Renal cortical epithelial cell (primary cell): ENCODE measurements at regions not wholly inside any gene's neighbourhood (a gene's known extent, or its start where the extent isn't known, plus 50 kb on each side); places are given as distances from the start of the nearest gene placed in this dataset.
"Not testable (repeated sequence)": the region's sequence is repeated elsewhere in the genome, so short reads cannot be mapped to it uniquely, and the experiment has no call there.

Experiments used
- DNase-seq: peaks from one replicate; pipeline ENCODE4 v3.0.0-alpha.2; 2011; ENCODE audit warnings: low read depth

DNA sequence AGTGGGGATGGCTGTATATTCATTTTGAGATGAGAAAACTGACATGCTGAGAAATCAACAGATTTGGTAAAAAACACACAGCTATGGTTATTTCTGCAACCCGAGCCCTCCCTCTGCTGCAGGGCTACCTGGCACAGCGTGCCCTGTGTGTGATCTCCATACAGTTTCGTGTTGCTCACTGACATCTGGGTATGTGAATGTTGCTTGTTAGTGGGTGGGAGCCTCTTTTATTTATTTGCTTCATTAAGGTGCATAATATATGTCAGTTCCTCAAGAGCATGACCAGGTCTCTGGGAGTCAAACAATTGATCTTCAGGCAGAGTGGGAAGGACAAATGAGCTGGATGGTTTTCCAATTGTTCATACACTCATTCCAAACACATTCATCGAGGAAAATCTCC lies 139.1 kb upstream of the FHL2 start:
- DNase-seq = no peak

GRCh38 chr2:105537466-105537865 lies 138.6 kb upstream of the FHL2 start:
- no peak for DNase-seq

GRCh38 chr2:105536175-105536574 lies 137.3 kb upstream of the FHL2 start:
- DNase-seq = no peak

DNA sequence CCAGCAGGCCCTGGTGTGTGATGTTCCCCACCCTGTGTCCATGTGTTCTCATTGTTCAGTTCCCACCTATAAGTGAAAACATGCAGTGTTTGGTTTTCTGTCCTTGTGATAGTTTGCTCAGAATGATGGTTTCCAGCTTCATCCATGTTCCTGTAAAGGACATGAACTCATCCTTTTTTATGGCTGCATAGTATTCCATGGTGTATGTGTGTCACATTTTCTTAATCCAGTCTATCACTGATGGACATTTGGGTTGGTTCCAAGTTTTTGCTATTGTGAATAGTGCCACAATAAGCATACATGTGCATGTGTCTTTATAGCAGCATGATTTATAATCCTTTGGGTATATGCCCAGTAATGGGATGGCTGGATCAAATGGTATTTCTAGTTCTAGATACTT lies 130.4 kb upstream of the FHL2 start:
- not testable (repeated sequence) for DNase-seq

DNA sequence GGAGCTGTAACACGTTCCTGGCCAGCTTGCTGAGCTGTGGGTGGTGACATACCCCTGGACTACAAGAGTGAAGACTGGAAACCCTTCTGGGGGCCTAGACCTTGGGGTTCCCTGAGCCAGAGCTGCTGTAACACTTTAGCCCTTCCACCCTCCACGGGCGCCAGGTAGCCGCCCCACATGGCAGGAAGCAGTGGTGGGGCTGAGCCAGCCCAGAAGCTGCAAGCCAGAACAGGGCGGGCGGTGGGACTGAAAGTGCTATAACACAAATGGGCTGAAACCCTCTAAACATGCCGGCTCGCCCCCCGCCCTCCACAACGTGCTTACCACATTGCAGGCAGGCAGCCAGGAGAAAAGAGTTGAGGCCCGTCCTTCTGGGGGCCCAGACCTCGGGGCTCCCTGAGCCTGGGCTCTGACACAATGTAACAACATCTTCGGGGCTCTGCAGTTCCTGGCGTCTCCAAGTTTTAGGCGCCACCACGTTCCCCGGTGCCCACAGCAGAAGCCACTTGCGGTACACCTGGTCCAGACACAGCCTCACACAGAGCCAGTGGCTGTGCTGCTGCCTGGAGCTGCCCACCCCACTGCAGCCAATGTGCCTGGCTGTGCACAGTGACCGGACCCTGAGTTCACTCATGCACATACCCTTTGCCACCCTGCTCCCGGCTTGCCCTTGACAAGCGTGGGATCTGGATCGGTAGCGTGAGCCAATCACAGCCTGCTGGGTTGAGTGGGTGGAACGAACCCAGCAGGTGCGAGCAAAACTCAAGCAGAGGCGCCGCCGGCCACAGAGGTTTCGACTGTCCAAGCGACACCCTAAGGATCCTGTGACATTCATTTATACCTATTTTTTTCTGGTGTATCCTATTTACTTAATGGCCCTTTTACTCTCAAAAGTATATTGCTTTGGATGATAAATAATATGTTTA lies 127.4 kb upstream of the FHL2 start:
- no peak for DNase-seq

GRCh38 chr2:105525201-105525600 lies 126.3 kb upstream of the FHL2 start:
- DNase-seq = no peak

DNA sequence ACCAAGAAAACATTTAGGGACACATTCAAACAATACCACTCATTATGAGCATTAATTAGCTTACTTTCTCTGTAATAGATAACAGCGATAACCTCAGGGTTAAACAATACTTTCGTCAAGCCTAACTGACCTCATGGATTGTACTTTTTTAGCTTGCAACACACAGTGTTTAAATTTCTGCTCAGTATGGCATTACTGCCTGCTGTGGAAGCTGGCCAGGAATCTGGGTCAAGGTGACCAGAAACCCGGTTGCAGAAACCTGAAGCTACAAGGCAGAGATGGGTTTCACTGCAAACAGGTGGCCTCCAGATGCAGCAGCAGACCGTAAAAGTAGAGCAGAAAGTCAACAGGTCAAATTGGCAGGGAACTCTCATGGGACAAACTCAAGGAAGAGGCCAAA lies 123.8 kb upstream of the FHL2 start:
- peak; percentile 18 for DNase-seq

GRCh38 chr2:105521616-105522015 lies 122.8 kb upstream of the FHL2 start:
- DNase-seq = no peak

- DNase-seq = peak; percentile 46
Observed at GRCh38 chr2:105521176-105521575, 122.3 kb upstream of the FHL2 start.

DNA sequence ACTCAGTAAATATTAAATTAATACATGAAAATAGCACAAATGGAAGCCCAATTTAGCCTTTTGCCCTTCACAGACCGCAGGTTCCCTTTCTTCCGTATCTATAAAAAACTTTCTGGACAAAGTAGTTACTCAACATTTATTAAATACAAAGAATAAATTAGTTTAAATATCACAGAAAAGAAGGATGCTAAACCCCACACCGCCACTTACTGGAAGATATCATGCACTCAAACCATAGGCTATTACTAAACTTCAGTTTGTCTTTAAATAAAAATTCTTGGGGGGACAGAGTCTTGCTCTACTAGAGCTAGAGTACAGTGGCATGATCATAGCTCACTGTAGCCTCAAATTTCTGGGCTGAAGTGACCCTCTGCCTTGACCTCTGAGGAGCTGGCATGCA lies 120.7 kb upstream of the FHL2 start:
- no peak for DNase-seq

- DNase-seq = peak; percentile 23
Observed at GRCh38 chr2:105518897-105519296, 120.0 kb upstream of the FHL2 start.

GRCh38 chr2:105517814-105518705 lies 119.2 kb upstream of the FHL2 start:
- peak; percentile 57 for DNase-seq

GRCh38 chr2:105515581-105516415 lies 116.9 kb upstream of the FHL2 start:
- DNase-seq = peak; percentile 77

- DNase-seq = no peak
Observed at GRCh38 chr2:105514576-105514975, 115.7 kb upstream of the FHL2 start.

DNA sequence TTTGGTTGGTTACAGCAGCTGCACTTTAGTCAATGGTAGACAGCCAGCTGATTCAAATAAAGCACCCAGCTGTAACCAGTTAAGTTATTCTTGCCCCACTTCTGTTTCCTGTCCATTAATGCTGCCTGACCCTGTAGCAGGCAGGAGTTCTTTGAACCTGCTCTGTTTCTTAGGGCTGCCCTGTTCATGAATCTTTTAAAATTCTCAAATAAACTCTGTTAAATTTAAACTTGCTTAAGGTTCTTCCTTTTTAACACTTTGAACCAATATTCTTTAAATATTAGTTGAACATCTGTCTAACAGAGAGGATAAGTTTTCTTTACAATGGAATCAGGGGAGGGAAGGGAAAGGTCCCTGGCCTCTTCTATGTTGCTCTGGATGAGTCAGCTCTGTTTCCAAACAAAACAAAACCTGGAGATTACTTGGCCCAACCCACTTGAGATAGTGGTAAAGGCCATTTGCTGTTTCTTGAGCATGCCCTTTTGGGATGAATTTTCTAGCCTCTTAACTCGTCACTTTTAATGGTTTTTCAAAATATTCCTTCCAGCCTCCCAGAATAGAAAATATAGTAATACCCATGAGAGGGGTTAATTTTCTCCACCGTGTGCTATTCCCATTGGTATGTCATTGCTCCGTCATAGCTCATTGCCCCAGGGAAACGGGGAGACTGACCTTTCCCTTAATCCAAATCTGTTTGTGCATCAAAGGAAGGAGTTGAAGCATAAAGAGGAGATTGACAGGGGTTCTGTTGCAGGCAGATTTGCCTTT lies 112.1 kb upstream of the FHL2 start:
- peak; percentile 96 for DNase-seq

DNA sequence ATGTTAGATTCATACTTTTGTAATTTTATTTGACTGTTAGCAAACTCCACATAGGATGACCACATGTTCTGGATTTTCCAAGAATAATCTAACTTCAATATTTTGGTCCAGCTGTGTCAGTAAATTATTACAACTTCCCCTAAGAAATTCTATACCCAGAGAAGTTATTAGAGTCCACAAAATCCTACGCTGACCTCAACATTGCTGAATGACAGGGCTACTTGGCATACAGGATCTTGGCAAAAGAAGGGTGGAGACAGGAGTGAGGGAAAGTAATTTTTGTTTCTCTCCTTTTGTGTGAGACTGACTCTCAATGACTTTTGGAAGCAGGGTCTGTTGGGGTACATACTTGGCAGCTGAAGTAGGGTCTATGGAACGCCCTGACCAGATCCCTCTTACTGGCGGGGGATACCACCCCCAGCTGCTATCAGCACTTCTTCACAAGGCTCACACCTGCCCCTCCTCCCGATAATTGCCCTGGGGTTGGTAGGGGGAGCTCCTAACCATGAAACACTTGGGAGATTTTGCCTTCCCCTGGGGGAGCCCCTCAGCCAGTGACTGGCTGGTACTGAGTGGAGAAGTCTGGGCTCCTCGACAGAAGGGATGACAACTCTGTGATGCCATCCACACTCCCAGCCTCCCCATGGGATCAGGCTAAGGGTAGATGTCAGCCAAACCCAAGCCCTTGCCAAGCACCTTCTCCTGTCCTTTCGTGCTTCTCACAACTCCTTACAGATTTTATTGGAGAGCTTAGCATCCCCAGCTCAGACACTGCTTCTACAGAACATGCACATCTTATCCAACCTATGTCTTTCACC lies 110.6 kb upstream of the FHL2 start:
- DNase-seq = no peak

GRCh38 chr2:105506860-105507259 lies 108.0 kb upstream of the FHL2 start:
- not testable (repeated sequence) for DNase-seq

DNA sequence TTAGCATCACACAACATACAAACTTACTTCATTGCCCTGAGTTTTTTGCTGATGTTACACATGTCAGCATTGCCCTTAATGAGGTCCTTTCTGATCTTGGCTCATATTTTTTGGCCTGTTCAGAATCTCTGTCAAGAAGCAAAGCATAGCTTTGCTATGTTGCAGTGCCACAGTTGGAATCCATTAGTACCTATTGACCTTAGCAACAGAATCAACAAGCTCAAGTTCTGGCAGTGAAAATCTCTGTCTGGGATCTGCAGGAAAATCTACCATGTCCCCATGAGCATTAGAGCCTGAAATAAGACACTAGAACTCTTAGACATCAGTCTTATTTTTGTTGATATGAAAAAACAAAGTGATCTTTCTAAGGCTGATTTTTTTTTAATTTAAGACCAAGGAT lies 105.6 kb upstream of the FHL2 start:
- DNase-seq = peak; percentile 37

- DNase-seq = peak; percentile 68
Observed at GRCh38 chr2:105502625-105503334, 103.9 kb upstream of the FHL2 start.
